ENCODE measurements at regions not wholly inside any gene's neighbourhood (a gene's known extent, or its start where the extent isn't known, plus 50 kb on each side); places are given as distances from the start of the nearest gene placed in this dataset.

DNA sequence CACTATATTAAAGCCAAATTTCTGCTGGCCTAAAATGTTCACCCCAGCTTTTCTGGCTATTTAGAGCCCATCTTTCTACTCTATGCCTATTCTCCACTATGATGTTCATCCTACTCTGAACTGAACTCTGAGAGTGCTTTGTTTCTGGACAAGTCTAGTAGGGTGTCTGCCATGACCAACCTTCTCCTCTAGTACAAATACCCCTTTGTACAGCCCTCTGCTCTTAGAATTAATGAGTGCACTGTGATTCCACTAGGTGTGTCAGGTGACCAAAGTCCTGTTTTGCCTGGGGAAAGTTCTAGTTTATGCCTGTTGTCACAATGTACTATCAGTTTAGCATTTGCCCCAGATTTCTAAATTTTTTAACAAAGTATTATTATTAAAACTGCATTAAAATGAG, 388.1 kb upstream of the MAD2L1 start:
- TF ChIP-seq, protein P1, sequence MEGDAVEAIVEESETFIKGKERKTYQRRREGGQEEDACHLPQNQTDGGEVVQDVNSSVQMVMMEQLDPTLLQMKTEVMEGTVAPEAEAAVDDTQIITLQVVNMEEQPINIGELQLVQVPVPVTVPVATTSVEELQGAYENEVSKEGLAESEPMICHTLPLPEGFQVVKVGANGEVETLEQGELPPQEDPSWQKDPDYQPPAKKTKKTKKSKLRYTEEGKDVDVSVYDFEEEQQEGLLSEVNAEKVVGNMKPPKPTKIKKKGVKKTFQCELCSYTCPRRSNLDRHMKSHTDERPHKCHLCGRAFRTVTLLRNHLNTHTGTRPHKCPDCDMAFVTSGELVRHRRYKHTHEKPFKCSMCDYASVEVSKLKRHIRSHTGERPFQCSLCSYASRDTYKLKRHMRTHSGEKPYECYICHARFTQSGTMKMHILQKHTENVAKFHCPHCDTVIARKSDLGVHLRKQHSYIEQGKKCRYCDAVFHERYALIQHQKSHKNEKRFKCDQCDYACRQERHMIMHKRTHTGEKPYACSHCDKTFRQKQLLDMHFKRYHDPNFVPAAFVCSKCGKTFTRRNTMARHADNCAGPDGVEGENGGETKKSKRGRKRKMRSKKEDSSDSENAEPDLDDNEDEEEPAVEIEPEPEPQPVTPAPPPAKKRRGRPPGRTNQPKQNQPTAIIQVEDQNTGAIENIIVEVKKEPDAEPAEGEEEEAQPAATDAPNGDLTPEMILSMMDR (conservative IDR thresholded peaks at IDR 0.05; ENCODE audit: low read depth in 2 of 2) = no peak
- TF ChIP-seq, protein P2, sequence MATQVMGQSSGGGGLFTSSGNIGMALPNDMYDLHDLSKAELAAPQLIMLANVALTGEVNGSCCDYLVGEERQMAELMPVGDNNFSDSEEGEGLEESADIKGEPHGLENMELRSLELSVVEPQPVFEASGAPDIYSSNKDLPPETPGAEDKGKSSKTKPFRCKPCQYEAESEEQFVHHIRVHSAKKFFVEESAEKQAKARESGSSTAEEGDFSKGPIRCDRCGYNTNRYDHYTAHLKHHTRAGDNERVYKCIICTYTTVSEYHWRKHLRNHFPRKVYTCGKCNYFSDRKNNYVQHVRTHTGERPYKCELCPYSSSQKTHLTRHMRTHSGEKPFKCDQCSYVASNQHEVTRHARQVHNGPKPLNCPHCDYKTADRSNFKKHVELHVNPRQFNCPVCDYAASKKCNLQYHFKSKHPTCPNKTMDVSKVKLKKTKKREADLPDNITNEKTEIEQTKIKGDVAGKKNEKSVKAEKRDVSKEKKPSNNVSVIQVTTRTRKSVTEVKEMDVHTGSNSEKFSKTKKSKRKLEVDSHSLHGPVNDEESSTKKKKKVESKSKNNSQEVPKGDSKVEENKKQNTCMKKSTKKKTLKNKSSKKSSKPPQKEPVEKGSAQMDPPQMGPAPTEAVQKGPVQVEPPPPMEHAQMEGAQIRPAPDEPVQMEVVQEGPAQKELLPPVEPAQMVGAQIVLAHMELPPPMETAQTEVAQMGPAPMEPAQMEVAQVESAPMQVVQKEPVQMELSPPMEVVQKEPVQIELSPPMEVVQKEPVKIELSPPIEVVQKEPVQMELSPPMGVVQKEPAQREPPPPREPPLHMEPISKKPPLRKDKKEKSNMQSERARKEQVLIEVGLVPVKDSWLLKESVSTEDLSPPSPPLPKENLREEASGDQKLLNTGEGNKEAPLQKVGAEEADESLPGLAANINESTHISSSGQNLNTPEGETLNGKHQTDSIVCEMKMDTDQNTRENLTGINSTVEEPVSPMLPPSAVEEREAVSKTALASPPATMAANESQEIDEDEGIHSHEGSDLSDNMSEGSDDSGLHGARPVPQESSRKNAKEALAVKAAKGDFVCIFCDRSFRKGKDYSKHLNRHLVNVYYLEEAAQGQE (IDR thresholded peaks at IDR 0.05; ENCODE audit: unreplicated experiment) = no peak
- TF ChIP-seq EZH2 (IDR thresholded peaks at IDR 0.05; ENCODE audit: low read depth, unreplicated experiment) (no peak), CREB1 (CRISPR knock-in tag; IDR thresholded peaks at IDR 0.05; ENCODE audit: low read depth) (no peak), POLR2AphosphoS5 (IDR thresholded peaks at IDR 0.05; ENCODE audit: low read depth) (no peak), NANOG (IDR thresholded peaks at IDR 0.05; ENCODE audit: borderline replicate concordance) (no peak), ZNF114 (CRISPR knock-in tag; IDR thresholded peaks at IDR 0.05) (no peak), ZNF331 (CRISPR knock-in tag; IDR thresholded peaks at IDR 0.05; ENCODE audit: low read depth) (no peak), EZH2phosphoT487 (IDR thresholded peaks at IDR 0.05; ENCODE audit: unreplicated experiment) (no peak), JUNB (IDR thresholded peaks at IDR 0.05; ENCODE audit: unreplicated experiment) (no peak)
- TF ChIP-seq, protein P3, sequence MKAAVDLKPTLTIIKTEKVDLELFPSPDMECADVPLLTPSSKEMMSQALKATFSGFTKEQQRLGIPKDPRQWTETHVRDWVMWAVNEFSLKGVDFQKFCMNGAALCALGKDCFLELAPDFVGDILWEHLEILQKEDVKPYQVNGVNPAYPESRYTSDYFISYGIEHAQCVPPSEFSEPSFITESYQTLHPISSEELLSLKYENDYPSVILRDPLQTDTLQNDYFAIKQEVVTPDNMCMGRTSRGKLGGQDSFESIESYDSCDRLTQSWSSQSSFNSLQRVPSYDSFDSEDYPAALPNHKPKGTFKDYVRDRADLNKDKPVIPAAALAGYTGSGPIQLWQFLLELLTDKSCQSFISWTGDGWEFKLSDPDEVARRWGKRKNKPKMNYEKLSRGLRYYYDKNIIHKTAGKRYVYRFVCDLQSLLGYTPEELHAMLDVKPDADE (IDR thresholded peaks at IDR 0.05) = no peak
